Fibroblast of the conjunctiva (primary cell): ENCODE measurements at regions not wholly inside any gene's neighbourhood (a gene's known extent, or its start where the extent isn't known, plus 50 kb on each side); places are given as distances from the start of the nearest gene placed in this dataset.

ENCODE experiments used
- DNase-seq: peaks from one replicate; pipeline ENCODE4 v3.0.0-alpha.2; 2010; ENCODE audit warnings: low read depth

- no peak for DNase-seq
Measured at GRCh38 chr9:89967527-89967926, 362.7 kb downstream of the GADD45G start.

GRCh38 chr9:89969156-89969675 lies 364.4 kb downstream of the GADD45G start:
- DNase-seq = no peak

GRCh38 chr9:89969881-89970639 lies 365.2 kb downstream of the GADD45G start:
- DNase-seq = no peak

DNA sequence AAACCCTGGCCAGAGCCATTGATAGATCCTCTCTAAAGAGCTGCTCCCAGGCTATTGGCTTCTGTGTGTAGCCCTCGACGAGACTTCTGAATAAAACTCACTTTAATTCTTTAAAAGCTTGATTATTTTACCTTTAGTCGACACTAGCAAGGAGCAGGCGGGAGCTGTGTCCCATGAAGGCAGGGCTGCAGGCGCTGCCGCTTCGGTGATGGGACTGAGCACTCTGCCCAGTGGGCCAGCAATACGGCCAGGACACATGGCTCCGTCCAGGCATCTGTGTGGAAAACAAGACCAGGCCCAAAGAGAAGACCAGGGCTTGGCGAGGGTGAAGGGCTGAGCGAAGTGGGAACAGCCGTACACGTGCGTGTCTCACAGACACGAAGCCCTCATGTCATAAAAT lies 365.9 kb downstream of the GADD45G start:
- no peak for DNase-seq

GRCh38 chr9:89972535-89972934 lies 367.7 kb downstream of the GADD45G start:
- DNase-seq = no peak

DNA sequence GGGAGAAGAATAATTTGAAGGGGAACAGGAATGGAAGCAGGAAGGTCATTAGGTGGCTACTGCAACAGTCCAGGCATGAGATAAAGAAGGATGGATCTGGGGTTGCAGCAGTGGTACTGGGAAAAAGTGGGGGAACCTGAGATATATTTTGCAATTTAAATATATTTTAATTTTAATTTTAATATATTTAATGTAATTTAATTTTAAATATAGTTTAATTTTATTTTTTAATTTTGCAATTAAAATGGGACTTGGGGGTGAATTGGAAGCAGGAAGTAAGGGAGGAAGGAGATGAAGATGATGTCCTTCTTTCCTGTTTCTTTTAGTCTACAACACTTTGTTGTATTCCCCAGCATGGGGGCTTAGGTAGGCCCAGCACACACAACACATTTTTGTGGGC lies 369.8 kb downstream of the GADD45G start:
- DNase-seq = no peak

- DNase-seq = no peak
Measured at GRCh38 chr9:89975024-89975423, 370.2 kb downstream of the GADD45G start.

DNA sequence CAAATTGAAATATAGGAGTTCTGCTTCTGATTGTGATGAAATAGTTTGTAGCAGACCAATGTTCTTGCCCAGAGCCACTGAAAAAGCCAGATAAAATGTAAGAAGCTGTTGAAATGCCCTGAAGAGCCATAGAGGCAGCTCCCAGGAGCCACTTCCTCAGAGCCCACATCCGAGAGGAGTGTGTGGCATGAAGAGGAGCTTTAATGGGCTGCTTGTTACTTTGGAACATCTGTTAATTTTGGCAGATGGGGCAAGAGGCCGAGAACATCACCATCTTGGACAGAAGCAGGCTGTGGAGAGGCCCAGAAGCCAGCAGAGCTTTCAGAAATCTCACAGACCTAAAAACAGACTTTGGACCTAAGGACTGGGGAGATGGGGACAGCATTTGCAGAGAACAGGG lies 370.8 kb downstream of the GADD45G start:
- no peak for DNase-seq

GRCh38 chr9:89978185-89978584 lies 373.4 kb downstream of the GADD45G start:
- DNase-seq = no peak

DNA sequence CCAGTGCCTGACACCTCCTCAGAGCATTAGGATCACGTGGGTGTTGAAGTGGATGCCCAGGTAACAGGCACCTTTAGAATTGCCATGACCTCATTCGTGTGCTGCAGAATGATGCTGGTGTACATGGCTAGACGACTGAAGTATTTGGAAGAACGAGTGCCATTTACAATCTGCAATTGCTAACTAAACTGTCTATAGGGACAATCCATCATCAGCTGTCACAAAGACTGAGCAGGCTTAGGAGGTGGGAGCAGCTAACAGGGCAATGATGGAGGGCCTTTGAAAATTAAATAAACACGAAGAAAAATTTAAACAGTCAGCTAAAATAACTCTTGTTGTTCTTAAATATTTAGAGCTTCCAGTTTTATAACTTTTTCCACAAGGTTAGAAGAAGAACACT lies 375.8 kb downstream of the GADD45G start:
- no peak for DNase-seq

GRCh38 chr9:89982016-89982415 lies 377.2 kb downstream of the GADD45G start:
- no peak for DNase-seq

DNA sequence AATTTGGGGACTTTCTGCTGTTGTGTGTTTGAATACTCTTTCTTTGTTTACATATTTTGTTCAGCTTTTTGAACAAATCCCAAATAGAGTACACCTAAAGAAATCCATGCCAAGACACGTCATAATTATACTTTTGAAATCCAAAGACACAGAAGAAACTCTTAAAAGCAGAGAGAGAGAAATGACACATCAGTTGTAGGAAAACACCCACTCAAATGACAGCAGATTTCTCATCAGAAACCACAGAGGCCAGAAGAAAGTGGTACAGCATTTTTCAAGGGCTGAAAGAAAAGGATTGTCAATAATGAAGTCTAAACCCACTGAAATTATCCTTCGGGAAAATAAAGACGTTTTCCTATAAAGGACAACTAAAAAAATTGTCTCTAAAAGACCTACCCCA lies 378.6 kb downstream of the GADD45G start:
- no peak for DNase-seq

- DNase-seq = no peak
Measured at GRCh38 chr9:89984214-89984613, 379.4 kb downstream of the GADD45G start.

DNA sequence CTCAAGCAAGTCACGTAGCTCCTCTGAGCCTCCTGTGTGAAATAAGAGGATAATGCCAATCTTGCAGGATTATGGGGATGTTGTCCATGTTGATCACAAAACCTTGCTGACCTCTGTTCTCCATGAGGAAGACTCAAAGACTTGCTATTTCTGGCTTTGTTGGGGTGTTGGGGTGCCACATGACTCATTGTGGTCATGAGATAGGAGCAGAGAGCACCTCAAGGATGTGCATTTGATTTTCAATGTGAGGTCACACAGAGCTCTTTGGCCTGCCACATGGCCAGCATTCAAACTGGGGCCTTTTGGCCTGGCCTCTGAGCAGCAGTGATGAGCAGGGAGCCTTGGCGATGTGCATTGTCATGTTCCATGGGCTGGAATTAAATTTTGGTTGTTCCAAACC lies 380.3 kb downstream of the GADD45G start:
- DNase-seq = no peak

GRCh38 chr9:89986190-89986589 lies 381.4 kb downstream of the GADD45G start:
- no peak for DNase-seq

GRCh38 chr9:89988458-89988857 lies 383.6 kb downstream of the GADD45G start:
- no peak for DNase-seq

GRCh38 chr9:89991204-89991790 lies 386.5 kb downstream of the GADD45G start:
- DNase-seq = no peak

DNA sequence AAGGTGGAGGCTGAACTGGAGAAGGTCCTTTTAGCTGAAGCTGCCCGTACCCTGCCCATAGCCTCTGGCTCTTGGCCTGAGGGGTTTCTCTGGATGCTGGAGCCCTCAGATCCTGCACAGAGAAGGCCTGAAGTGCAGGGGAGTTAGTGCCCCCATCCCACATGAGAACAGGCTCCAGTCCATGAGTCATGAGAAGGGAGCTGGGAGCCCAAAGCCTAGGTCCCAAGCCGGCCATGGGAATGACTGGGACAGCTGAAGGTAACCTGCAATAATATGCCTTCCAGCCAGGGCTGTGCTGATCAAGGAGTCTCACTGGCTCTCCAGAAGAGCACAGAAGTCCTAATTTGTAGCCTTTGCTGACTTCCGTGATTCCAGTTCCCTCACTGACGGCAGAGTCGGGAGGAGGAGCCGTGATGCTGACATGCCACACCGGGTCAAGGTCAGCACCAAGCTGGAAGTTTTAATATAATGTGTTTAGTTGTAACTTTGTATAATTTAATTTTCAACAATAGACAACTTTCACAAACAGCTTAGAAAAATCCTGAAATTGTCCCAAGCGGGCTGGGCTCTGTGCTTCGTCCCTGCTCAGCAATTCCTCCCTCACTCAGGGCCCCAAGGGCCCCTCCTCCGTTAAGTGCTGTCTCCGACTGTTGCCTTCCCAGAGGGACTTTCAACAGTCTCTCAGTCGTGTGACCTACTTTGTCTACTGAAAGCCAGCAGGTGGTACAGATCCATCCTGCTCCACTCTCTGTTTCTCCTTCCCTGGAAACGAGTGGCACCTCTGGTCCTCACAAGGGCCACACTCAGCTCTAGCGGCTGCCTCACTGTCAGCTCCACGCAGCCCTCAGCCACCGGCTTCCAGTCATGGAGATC lies 387.8 kb downstream of the GADD45G start:
- no peak for DNase-seq

GRCh38 chr9:89993678-89994630 lies 389.1 kb downstream of the GADD45G start:
- DNase-seq = no peak

DNA sequence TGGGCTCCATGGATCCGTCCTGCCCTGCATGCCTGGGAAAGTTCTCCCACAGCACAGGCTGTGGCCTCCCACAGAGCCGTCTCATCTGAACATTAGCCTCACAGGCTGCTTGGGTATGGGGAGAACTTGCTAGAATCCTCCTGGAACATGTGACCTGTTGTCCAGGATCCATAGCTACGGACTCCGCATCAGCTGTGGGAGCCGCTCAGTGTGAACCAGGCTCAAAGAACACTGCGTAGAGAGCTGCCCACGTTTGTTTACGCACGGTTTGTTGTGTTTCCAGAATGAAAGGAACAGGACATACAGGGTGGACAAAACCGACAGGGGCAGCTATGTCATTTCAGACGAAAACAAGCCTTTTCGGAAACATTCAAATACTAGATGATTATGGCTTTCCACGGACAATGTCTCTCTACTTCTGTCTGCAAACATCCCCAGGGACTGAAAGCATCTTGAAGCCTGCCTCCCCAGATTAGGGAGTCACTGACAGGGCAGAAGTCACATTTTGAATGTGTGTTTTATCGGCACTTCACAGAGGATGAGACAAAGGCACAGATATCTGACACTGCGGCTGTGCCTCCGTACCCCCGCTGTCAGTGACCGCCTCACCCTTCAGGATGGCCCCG lies 390.3 kb downstream of the GADD45G start:
- no peak for DNase-seq

DNA sequence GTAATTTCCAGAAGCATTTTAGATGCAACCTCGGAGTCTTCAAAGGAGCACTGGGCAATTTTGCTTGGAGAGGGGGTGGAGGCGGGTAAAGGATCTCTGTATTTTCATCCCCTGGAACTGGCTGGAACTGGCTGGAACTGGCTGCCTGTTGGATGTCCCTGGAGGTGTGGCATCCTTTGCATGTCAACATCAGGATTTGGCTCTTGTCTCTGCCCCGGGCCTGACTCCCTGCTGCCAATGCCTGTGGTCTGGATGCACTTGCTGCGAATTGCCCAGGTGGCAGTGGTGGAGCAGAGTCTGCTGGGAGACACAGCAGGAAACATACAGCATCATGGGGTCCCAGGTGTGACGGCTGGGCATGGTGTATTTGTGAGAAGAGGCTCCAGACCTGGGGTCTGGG lies 391.3 kb downstream of the GADD45G start:
- no peak for DNase-seq
